GM23338 (cell line): ENCODE measurements at regions not wholly inside any gene's neighbourhood (a gene's known extent, or its start where the extent isn't known, plus 50 kb on each side); places are given as distances from the start of the nearest gene placed in this dataset.

Experiments used
- CREB1 ChIP-seq: fragments of 250-450 bp; sonication (Bioruptor Pico); IDR thresholded peaks from 2 replicates; pipeline ENCODE4 v1.5.0; 2020; ENCODE audit warnings: low read depth, mild to moderate bottlenecking, moderate library complexity
- EZH2 ChIP-seq: fragments of 200-600 bp; sonication (generic); IDR thresholded peaks from one replicate; pipeline ENCODE4 v1.8.0; 2017; ENCODE audit warnings: antibody characterized with exemption, mild to moderate bottlenecking, low read depth; ENCODE audit not compliant: unreplicated experiment
- POLR2AphosphoS5 ChIP-seq: IDR thresholded peaks from 2 replicates; pipeline ENCODE4 v1.6.1; 2016; ENCODE audit warnings: antibody characterized with exemption, low read depth
- REST ChIP-seq: IDR thresholded peaks from one replicate; pipeline ENCODE4 v1.6.1; 2018; ENCODE audit warnings: antibody characterized with exemption; ENCODE audit not compliant: unreplicated experiment
- ZNF114 ChIP-seq: fragments of 250-450 bp; sonication (Bioruptor Pico); IDR thresholded peaks from 2 replicates; pipeline ENCODE4 v1.5.0; 2020; ENCODE audit warnings: mild to moderate bottlenecking, moderate library complexity
- TF ChIP-seq, protein P1 (sequence below), 2 experiments: fragments of 200-600 bp in 1 of 2; sonication (generic) in 1 of 2; conservative IDR thresholded peaks; 2 replicates each; pipeline versions ENCODE4 v1.5.1 to v1.6.1; 2016 to 2017; ENCODE audit warnings: antibody characterized with exemption in 2 of 2, low read depth in 2 of 2, mild to moderate bottlenecking in 2 of 2, moderate library complexity in 1 of 2

DNA sequence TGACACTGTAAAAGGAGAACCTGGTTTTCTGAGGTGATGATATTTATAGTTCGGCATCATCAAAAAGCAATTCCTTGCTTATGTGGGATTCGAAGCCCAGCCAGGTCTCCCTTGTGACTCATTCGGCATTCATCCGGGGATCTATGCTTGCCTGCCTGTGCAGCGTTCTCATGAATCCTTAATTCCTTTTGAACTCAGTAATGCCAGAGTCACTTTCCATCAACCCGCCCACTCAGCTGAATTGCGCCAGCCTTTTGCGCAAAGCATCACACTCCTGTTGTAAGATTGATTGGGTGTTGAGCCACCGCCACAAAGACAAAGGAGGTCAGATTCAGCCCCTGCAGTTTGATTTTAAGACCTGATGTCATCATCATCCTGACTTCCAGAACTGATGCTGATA is 128.6 kb downstream of the SLC17A6 start:
- TF ChIP-seq, protein P1, sequence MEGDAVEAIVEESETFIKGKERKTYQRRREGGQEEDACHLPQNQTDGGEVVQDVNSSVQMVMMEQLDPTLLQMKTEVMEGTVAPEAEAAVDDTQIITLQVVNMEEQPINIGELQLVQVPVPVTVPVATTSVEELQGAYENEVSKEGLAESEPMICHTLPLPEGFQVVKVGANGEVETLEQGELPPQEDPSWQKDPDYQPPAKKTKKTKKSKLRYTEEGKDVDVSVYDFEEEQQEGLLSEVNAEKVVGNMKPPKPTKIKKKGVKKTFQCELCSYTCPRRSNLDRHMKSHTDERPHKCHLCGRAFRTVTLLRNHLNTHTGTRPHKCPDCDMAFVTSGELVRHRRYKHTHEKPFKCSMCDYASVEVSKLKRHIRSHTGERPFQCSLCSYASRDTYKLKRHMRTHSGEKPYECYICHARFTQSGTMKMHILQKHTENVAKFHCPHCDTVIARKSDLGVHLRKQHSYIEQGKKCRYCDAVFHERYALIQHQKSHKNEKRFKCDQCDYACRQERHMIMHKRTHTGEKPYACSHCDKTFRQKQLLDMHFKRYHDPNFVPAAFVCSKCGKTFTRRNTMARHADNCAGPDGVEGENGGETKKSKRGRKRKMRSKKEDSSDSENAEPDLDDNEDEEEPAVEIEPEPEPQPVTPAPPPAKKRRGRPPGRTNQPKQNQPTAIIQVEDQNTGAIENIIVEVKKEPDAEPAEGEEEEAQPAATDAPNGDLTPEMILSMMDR (conservative IDR thresholded peaks at IDR 0.05; ENCODE audit: low read depth in 2 of 2) = no peak
- TF ChIP-seq POLR2AphosphoS5 (no peak), REST (no peak), EZH2 (no peak), ZNF114 (CRISPR knock-in tag) (no peak), CREB1 (CRISPR knock-in tag) (no peak)
